ENCODE measurements at regions not wholly inside any gene's neighbourhood (a gene's known extent, or its start where the extent isn't known, plus 50 kb on each side); places are given as distances from the start of the nearest gene placed in this dataset.

GRCh38 chr16:77076839-77077238 lies 114.2 kb upstream of the MON1B start:
- TF ChIP-seq GATA2 (IDR thresholded peaks at IDR 0.05; ENCODE audit: low read depth, low read length) (no peak), GATA3 (IDR thresholded peaks at IDR 0.05; ENCODE audit: low read depth, low read length) (no peak)
